H9 (cell line): ENCODE measurements at regions not wholly inside any gene's neighbourhood (a gene's known extent, or its start where the extent isn't known, plus 50 kb on each side); places are given as distances from the start of the nearest gene placed in this dataset.
A peak's percentile ranks its signal among the peaks of the same experiment; 100 is the strongest.

Experiments used
- DNase-seq: peaks from one replicate; pipeline ENCODE4 v3.0.0-alpha.2; 2017
- H2AFZ ChIP-seq: one replicate; pipeline ENCODE4 v1.6.1; 2013; ENCODE audit warnings: mild to moderate bottlenecking, low read length, control low read depth, moderate library complexity
- H2AK5ac ChIP-seq: 2 replicates; pipeline ENCODE4 v1.6.1; 2013; ENCODE audit warnings: low read length, control low read depth, mixed read lengths; ENCODE audit not compliant: insufficient read length
- H2BK120ac ChIP-seq: one replicate; pipeline ENCODE4 v1.6.1; 2013; ENCODE audit warnings: low read depth, mild to moderate bottlenecking, low read length, control low read depth, inconsistent platforms; ENCODE audit not compliant: poor library complexity, severe bottlenecking
- H2BK12ac ChIP-seq: 2 replicates; pipeline ENCODE4 v1.6.1; 2013; ENCODE audit warnings: low read length, control low read depth, mixed read lengths, low read depth; ENCODE audit not compliant: insufficient read length
- H2BK15ac ChIP-seq: 2 replicates; pipeline ENCODE4 v1.6.1; 2013; ENCODE audit warnings: low read depth, low read length, control low read depth
- H2BK20ac ChIP-seq: one replicate; pipeline ENCODE4 v1.6.1; 2013; ENCODE audit warnings: low read depth, mild to moderate bottlenecking, low read length, control low read depth, inconsistent platforms; ENCODE audit not compliant: poor library complexity, severe bottlenecking
- H2BK5ac ChIP-seq: 2 replicates; pipeline ENCODE4 v1.6.1; 2013; ENCODE audit warnings: low read length, control low read depth, mixed read lengths; ENCODE audit not compliant: insufficient read length
- H3K14ac ChIP-seq: 2 replicates; pipeline ENCODE4 v1.6.1; 2013; ENCODE audit warnings: low read length, control low read depth; ENCODE audit not compliant: insufficient read depth
- H3K18ac ChIP-seq: 2 replicates; pipeline ENCODE4 v1.6.1; 2013; ENCODE audit warnings: low read depth, mild to moderate bottlenecking, mixed read lengths, low read length, control low read depth; ENCODE audit not compliant: insufficient read length
- H3K23ac ChIP-seq: 2 replicates; pipeline ENCODE4 v1.6.1; 2013; ENCODE audit warnings: low read length, control low read depth, mixed read lengths, low read depth; ENCODE audit not compliant: insufficient read length
- H3K23me2 ChIP-seq: 2 replicates; pipeline ENCODE4 v1.6.1; 2013; ENCODE audit warnings: low read depth, mild to moderate bottlenecking, mixed read lengths, low read length, control low read depth; ENCODE audit not compliant: insufficient read length, poor library complexity, severe bottlenecking
- H3K27ac ChIP-seq: 2 replicates; pipeline ENCODE4 v1.5.1; 2013; ENCODE audit warnings: low read length, control low read depth, mixed read lengths, low read depth; ENCODE audit not compliant: insufficient read length
- H3K27me3 ChIP-seq: 2 replicates; pipeline ENCODE4 v1.6.1; 2013; ENCODE audit warnings: low read length, control low read depth, inconsistent platforms; ENCODE audit not compliant: insufficient read depth
- H3K4ac ChIP-seq: 2 replicates; pipeline ENCODE4 v1.6.1; 2013; ENCODE audit warnings: low read depth, mild to moderate bottlenecking, control low read depth, inconsistent platforms, low read length, moderate library complexity
- H3K4me1 ChIP-seq: 2 replicates; pipeline ENCODE4 v1.6.1; 2013; ENCODE audit warnings: low read length, control low read depth, inconsistent platforms; ENCODE audit not compliant: insufficient read depth
- H3K4me2 ChIP-seq: 2 replicates; pipeline ENCODE4 v1.6.1; 2013; ENCODE audit warnings: low read length, control low read depth, mixed read lengths; ENCODE audit not compliant: insufficient read length, insufficient read depth
- H3K56ac ChIP-seq: 2 replicates; pipeline ENCODE4 v1.6.1; 2013; ENCODE audit warnings: low read depth, mild to moderate bottlenecking, mixed read lengths, low read length, control low read depth; ENCODE audit not compliant: insufficient read length
- H3K79me1 ChIP-seq: 2 replicates; pipeline ENCODE4 v1.6.1; 2013; ENCODE audit warnings: low read depth, mild to moderate bottlenecking, moderate library complexity, low read length, control low read depth, inconsistent platforms; ENCODE audit not compliant: insufficient read depth, poor library complexity, severe bottlenecking
- H3K79me2 ChIP-seq: 2 replicates; pipeline ENCODE4 v1.6.1; 2013; ENCODE audit warnings: low read length, control low read depth, inconsistent platforms; ENCODE audit not compliant: insufficient read depth
- H3K9ac ChIP-seq: 2 replicates; pipeline ENCODE4 v1.6.1; 2013; ENCODE audit warnings: low read length, control low read depth, mixed read lengths; ENCODE audit not compliant: insufficient read length; ENCODE audit errors: extremely low read depth
- H3K9me3 ChIP-seq: one replicate; pipeline ENCODE4 v1.6.1; 2013; ENCODE audit warnings: low read depth, low read length, inconsistent platforms; ENCODE audit not compliant: control insufficient read depth
- H3T11ph ChIP-seq: one replicate; pipeline ENCODE4 v1.6.1; 2013; ENCODE audit warnings: mild to moderate bottlenecking, low read length, control low read depth, inconsistent platforms
- H4K20me1 ChIP-seq: one replicate; pipeline ENCODE4 v1.6.1; 2013; ENCODE audit not compliant: control insufficient read depth, insufficient read length, insufficient read depth
- H4K5ac ChIP-seq: 2 replicates; pipeline ENCODE4 v1.6.1; 2013; ENCODE audit warnings: low read depth, mild to moderate bottlenecking, mixed read lengths, low read length, control low read depth; ENCODE audit not compliant: insufficient read length
- H4K8ac ChIP-seq: replicated peaks from 2 replicates; pipeline ENCODE4 v1.6.1; 2013; ENCODE audit warnings: low read length, control low read depth, mixed read lengths, low read depth; ENCODE audit not compliant: insufficient read length
- H4K91ac ChIP-seq: 2 replicates; pipeline ENCODE4 v1.6.1; 2013; ENCODE audit warnings: low read depth, mild to moderate bottlenecking, moderate library complexity, mixed read lengths, low read length, control low read depth; ENCODE audit not compliant: insufficient read length
- H3K27ac Mint-ChIP-seq, 3 experiments: 2 replicates in 2 of 3; 3 replicates in 1 of 3; pipeline ENCODE4 v1.8.0; 2020 to 2021; ENCODE audit warnings: mixed read lengths in 3 of 3, mild to moderate bottlenecking in 1 of 3, moderate library complexity in 1 of 3
- H3K27me3 Mint-ChIP-seq: 2 replicates; pipeline ENCODE4 v1.8.0; 2021; ENCODE audit warnings: low read depth, mild to moderate bottlenecking, moderate library complexity, mixed read lengths
- H3K36me3 Mint-ChIP-seq, 3 experiments: 2 replicates in 2 of 3; 3 replicates in 1 of 3; pipeline ENCODE4 v1.8.0; 2020 to 2021; ENCODE audit warnings: low read depth in 3 of 3, mixed read lengths in 3 of 3; ENCODE audit not compliant: insufficient read depth in 1 of 3
- H3K4me1 Mint-ChIP-seq, 2 experiments: 2 replicates each; pipeline ENCODE4 v1.8.0; 2020; ENCODE audit warnings: mixed read lengths in 2 of 2
- H3K4me3 Mint-ChIP-seq, 2 experiments: 2 replicates in 1 of 2; 3 replicates in 1 of 2; pipeline ENCODE4 v1.8.0; 2020 to 2021; ENCODE audit warnings: mild to moderate bottlenecking in 2 of 2, mixed read lengths in 2 of 2, moderate library complexity in 1 of 2
- H3K9me3 Mint-ChIP-seq, 2 experiments: 2 replicates in 1 of 2; 3 replicates in 1 of 2; pipeline ENCODE4 v1.8.0; 2020; ENCODE audit warnings: mild to moderate bottlenecking in 2 of 2, mixed read lengths in 2 of 2, moderate library complexity in 1 of 2
- CTCF ChIP-seq: fragments of 200-600 bp; sonication (generic); conservative IDR thresholded peaks from 3 replicates; pipeline ENCODE4 v1.8.0; 2021; ENCODE audit warnings: antibody characterized with exemption, mild to moderate bottlenecking
- WGBS: extraction: QIAGEN DNeasy Blood & Tissue Kit; methylation state at CpG from one replicate; pipeline ENCODE4 v1.1.7; 2013; ENCODE audit warnings: missing lambda C conversion rate, low lambda C conversion rate, mixed read lengths; ENCODE audit not compliant: insufficient read length; ENCODE audit errors: extremely low coverage; 5-methylcytosine and 5-hydroxymethylcytosine counted together

GRCh38 chrX:6906608-6907007 lies 240.9 kb upstream of the STS start:
- Histone ChIP-seq H3K56ac (no peak overlapping the region), H3T11ph (no peak overlapping the region), H2BK5ac (no peak overlapping the region), H3K23me2 (no peaks in the 10 kb centered on the region), H4K20me1 (no peaks in the 10 kb centered on the region), H2BK12ac (no peak overlapping the region), H3K27ac (no peak overlapping the region), H3K4ac (no peak overlapping the region), H3K14ac (no peak overlapping the region), H3K79me2 (no peaks in the 10 kb centered on the region), H3K18ac (no peak overlapping the region), H2BK20ac (no peak overlapping the region), H3K4me2 (no peak overlapping the region), H3K23ac (no peak overlapping the region), H3K79me1 (no peaks in the 10 kb centered on the region), H3K9me3 (no peaks in the 10 kb centered on the region), H4K8ac (no peak overlapping the region), H4K5ac (no peak overlapping the region), H3K4me1 (no peaks in the 10 kb centered on the region), H2BK15ac (no peak overlapping the region), H3K27me3 (no peaks in the 10 kb centered on the region), H2AK5ac (no peak overlapping the region), H2AFZ (no peak overlapping the region), H2BK120ac (no peak overlapping the region), H4K91ac (no peak overlapping the region), H3K9ac (no peak overlapping the region)
- peaks cover 11 to 18% of the 10 kb centered on the region in 2 experiments for H3K4me1 Mint-ChIP-seq
- H3K9me3 Mint-ChIP-seq, result no peaks in the 10 kb centered on the region
- peaks cover 2% of the 10 kb centered on the region; the same call in 1 of the 2 replicates for H3K27me3 Mint-ChIP-seq
- no peak for TF ChIP-seq CTCF
- H3K4me3 Mint-ChIP-seq, result peak overlapping the region in 1 of 2 experiments; percentile 22; a peak in 1 of 5 replicates
- no CpG with 5 or more reads among the region's 1 CpG for WGBS
- no peaks in the 10 kb centered on the region for H3K36me3 Mint-ChIP-seq
- no peak for DNase-seq
- peak overlapping the region in 1 of 3 experiments; percentile 16; a peak in 1 of 7 replicates for H3K27ac Mint-ChIP-seq
